ENCODE measurements at regions not wholly inside any gene's neighbourhood (a gene's known extent, or its start where the extent isn't known, plus 50 kb on each side); places are given as distances from the start of the nearest gene placed in this dataset.
"Not testable (repeated sequence)": the region's sequence is repeated elsewhere in the genome, so short reads cannot be mapped to it uniquely, and the experiment has no call there.

DNA sequence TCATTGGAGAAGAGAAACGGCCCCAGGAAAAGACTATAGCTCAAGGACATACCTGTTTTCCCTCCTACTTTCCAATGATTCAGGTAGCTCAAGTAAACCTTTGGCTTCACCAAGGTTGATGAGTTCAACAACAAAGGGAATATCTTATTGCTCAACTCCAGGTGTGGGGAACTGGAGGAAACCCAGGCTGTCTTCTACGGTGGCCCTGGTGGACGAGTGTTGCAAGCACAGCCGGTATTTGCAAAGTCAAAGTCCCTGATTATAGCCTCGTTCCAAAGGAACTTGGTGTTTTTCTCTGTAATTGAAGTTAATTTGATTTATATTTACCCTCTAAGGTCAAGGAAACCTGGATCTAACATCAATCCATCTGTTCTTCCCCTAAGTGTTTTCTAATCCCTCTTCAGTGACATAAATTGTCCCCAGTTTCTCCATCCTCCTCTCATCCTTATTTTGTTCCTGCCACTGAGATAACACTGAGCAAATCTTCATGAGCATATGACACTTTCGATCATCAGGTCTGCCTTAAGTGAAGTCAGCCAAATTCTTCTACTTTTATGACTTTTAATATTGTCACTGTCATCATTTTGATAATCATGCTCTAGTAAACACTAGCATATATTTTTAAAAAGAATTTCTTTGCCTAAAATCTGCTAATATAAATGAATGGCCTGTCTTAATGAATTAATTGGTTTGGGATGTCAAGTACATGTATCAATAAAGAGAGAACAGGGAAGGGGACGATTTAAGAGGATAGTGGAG is 174.6 kb upstream of the TBX3 start:
- in situ Hi-C loops (cut with MboI; ENCODE audit: low sequenced_read_pairs), result no loop called here

DNA sequence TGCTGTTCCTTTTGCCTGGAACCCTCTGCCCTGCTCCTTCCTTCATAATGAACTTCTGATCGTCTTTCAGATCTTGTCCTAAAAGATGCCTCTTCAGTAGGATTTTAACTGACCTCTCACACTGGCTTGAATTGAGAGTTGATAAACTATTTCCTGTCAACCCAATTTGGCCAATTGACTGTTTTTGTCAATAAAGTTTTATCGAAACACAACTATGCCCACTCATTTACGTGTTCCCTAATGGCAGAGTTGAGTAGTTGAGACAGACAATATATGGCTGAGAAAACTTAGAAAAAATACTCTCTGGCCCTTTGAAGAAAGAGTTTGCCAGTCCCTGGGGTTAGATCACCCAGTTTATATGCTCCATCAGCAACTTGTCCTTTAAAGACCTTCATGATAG is 171.7 kb upstream of the TBX3 start:
- in situ Hi-C loops (cut with MboI; ENCODE audit: low sequenced_read_pairs), result no loop called here

DNA sequence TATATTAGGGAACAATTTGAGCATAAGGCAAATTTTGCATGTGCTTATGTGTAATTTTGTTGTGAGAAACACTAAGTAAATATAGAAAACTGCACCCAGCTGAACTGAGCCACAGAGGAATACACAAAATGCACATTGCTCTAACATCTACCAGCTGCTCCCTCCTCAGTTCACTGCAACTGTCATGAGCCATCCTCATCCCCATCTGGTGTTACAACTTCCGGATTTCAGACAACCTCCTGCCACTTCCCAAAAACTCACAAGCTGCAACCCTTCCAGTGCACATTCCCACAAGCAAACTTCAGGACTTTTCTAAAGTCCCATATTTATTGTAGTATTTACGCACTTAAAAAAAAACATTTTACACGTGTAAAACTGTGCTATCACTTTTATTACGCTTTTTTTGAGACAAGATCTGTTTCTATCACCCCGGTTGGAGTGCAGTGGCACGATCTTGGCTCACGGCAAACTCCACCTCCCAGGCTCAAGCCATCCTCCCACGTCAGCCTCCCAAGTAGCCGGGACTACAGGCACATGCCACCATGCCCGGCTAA is 169.1 kb upstream of the TBX3 start:
- in situ Hi-C loops (cut with MboI; ENCODE audit: low sequenced_read_pairs), result no loop called here

DNA sequence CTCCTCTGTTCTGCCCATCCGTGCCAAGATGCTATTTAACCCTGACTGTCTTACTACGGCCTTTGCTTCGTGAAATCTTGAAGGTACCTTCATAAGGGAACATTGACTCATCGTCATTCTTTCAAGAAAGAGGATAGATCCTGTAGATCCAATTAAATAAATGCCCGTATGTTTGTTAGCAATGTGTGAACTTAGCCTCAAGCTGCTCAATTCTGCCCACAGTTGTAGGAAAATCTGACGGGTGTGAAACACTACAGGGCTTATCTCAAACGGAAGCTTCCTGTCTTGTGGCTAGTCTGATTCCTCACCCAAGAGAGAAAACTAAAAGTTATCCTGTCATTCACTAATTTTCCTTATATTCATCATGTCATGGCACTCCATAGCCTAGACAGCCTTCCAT is 168.0 kb upstream of the TBX3 start:
- in situ Hi-C loops (cut with MboI; ENCODE audit: low sequenced_read_pairs), result no loop called here

DNA sequence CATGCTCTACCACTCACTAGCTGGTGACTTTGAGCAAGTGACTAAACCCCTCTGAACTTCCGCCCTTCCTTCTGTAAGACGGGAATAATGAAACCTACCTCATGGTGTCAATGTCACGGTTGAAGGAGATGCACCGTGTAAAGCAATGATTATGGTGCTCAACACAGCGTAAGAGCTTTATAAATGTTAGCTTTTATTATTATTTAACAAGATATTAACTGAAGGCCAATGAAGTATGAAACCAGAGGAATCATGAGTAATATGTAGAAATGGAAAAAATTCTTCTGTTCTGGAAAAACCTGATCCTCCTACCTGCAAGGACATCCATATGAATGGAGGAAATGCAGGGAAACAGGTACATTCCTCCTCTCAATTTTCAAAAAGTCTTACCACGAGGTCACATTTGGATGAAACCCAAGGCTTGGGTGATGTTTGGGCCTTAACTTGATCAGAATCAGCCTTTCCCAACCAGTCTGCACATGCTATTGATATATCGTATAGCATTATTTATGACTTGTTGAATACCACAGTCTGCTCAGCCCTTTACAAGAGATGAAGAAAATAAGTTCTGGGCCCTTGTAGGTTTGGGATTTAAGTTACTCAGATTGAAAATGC is 166.8 kb upstream of the TBX3 start:
- in situ Hi-C loops (cut with MboI; ENCODE audit: low sequenced_read_pairs), result no loop called here

DNA sequence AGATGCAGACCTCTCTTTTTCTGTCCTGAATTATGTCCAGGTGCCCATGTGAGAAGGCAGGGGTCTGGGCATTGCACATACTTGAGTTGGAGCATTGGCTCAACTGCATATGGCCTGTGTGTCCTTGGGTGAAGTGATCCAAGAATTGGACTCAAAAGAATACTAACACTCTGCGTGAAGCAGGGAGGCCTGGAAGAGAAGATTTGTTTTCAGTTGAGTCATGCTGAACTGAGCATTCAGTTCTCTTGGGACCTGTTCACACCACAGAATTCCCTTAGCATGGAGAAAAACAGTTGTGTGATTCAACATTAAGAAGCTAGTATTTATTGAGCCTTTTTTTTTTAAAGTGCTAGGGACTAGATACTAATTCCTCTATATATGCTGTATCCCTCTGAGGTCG is 164.7 kb upstream of the TBX3 start:
- in situ Hi-C loops (cut with MboI; ENCODE audit: low sequenced_read_pairs), result no loop called here

DNA sequence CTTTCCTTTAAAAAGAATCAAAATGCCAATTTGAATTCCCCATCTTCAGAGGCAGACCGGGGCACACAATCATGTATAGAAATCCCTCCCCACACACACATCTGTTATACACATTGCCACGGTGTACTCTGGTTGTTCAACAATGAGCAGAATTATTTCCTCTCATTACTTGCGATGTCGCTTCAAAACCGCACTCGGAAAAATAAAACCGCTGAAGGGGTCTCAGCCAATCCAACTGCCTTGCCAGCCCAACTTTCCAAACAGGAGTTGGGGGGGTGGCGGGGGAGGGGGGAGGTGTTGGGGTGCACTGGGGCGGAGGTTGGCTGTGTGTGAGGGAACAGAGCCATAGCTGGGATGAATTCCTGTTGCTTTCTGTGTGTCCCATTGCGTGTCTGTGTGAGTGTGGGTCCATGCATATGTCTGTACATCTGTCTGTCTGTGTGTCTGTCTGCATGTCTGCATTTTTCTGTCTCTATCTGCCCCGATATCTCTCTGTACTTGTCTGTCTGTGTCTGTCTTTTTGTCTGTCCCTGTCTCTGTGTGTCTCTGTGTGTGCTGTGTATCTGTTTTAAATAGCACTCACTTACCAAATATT is 163.6 kb upstream of the TBX3 start:
- in situ Hi-C loops (cut with MboI; ENCODE audit: low sequenced_read_pairs), result no loop called here

DNA sequence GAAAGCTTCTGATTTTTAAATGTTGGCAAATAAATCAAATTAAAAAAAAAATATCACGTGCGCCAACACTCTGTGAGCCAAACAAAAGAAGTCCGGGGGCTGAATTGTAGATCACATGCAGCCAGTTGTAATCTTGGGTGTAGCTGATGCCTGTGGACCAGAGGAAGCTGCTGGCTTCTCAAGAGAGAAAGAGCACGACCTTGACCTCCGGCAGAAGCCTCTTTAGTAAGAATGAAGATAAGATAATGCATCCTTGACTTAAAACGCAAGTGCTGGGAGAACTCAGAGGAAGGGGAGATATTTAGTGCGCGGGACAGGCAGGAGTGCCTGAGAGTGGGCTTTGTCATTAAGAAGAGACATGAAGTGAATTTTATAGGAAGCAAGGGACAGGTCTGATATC is 162.8 kb upstream of the TBX3 start:
- in situ Hi-C loops (cut with MboI; ENCODE audit: low sequenced_read_pairs), result no loop called here

DNA sequence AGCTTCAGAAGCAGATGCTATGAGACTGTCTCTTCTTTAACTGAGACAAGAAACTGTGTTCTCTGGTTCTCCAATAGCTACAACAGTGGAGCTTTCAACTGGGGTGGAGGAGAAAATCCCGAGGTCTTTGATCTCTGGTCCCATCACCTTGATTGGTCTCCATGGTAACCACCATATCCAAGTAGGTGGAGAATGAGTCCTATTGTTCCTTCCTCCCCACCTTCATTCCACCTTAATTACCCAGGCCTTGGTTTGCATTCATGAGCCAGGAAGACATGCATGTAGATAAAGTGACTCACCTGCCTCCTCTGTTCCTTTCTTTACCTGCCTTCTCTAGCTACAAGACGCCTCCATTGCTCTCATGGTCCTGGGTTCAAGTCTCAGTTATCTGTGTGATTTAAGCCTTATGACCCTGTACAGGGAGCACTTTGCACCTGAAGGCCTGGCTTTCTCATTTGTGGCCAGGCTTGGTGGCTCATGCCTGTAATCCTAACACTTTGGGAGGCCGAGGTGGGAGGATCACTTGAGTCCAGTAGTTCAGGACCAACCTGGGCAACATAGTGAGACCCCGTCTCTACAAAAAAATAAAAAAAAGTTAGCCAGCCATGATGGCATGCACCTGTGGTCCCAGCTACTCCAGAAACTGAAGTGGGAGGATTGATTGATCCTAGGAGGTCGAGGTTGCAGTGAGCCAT is 157.7 kb upstream of the TBX3 start:
- in situ Hi-C loops (cut with MboI; ENCODE audit: low sequenced_read_pairs), result no loop called here

DNA sequence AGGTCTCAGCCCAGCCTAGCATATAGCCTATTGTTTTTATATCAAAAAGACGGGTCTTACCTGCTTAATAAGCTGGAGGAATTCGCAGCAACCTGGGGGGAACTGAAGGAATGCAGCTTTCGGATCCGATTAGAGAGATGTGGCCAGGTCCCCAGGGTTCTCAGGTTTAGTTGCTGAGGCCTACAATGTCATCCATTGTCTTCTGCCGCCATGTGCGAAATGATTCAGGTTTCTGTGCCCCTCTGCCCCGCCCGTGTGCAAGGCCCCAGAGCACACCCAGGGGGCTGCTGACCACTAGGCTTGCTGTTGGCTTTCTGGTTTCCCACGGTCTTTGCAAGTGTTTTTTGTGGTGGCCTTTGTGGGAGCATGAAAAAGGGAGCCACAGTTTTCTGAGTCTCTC is 154.5 kb upstream of the TBX3 start:
- in situ Hi-C loops (cut with MboI; ENCODE audit: low sequenced_read_pairs), result no loop called here

DNA sequence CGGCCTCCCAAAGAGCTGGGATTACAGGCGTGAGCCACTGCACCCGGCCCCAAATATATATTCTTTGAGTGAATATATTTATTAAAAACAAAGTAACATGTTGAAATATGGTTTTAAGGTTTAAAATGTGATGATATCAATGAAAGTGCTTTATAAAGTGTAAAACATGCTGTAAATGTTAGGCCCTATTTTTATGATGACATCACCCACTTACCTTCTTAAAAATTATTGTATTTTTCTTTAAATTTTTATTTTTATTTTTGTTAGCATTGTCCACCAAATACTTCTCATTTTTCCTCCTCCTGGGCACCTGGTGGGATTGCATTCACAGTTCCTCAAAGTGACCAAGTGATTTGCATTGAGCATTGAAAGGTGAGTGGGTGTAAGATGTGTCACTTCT is 152.6 kb upstream of the TBX3 start:
- in situ Hi-C loops (cut with MboI; ENCODE audit: low sequenced_read_pairs), result no loop called here

DNA sequence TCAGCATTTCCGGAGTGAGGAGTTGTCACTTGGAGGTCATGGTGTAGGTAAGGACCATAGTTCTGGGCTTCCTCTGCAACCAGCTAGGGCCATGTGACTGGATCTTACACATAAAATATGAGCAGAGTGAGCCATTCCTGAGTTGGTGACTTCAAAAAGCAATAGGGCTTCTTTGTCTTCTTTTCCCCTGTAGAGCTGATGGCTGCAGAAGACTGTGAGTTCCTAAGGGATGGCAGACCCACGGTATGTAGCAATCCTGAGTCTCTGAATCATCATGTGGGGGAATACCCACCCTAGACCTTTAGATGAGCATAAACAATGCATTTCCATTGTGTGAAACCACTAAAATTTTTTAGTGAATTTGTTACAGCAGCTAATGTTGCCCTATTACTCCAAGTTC is 151.1 kb upstream of the TBX3 start:
- in situ Hi-C loops (cut with MboI; ENCODE audit: low sequenced_read_pairs), result no loop called here

DNA sequence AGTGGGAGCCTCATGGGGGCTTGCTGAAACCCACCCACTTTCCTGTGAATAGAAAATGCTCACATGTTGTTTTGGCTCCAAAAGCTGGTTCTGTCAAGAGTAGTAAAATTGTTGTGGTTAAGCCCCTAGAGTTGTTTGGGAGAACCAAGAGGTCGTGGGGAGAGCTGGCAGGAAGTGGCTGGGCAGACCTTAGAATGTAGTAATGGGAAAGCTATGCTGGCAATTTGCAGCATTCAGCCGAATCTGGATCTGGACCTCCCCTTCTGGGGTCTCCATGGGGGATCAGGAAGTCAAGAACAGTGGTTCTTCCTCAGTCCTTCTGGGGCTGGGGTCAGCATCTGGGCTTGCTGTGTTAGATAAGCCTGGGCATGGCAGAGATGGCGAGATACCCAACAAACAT is 150.6 kb upstream of the TBX3 start:
- in situ Hi-C loops (cut with MboI; ENCODE audit: low sequenced_read_pairs), result no loop called here

DNA sequence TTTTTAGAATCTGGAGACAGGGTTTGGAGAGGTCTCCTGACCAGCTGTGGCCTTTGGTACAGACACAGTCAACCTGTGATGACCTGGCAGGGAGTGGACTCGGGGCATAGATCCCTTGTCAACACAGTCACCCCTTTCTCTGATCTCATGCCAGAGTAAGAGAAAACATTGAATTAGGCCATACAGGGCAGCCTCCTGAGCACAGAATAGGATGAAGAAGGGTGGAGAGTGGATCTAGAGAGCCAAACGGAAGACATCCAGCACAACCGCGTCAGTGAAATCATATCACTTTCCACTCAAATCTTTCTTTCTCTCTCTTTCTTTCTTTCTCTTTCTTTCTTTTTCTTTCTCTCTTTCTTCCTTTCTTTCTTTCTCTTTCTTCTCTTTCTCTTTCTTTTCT is 145.9 kb upstream of the TBX3 start:
- in situ Hi-C loops (cut with MboI; ENCODE audit: low sequenced_read_pairs), result no loop called here

DNA sequence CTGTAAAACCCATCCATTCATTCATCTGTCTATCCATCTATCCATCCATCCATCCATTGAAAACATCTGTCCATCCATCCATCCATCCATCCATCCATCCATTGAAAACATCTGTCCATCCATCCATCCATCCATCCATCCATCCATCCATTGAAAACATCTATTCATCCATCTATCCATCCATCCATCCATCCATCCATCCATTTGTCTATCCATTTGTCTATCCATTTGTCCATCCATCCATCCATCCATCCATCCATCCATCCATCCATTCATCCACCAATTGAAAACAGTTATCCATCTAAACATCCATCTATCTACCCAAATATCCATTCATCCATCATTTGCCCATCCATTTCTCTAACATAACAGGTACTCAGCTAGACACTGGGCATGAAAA is 145.3 kb upstream of the TBX3 start:
- in situ Hi-C loops (cut with MboI; ENCODE audit: low sequenced_read_pairs), result not testable (repeated sequence)

DNA sequence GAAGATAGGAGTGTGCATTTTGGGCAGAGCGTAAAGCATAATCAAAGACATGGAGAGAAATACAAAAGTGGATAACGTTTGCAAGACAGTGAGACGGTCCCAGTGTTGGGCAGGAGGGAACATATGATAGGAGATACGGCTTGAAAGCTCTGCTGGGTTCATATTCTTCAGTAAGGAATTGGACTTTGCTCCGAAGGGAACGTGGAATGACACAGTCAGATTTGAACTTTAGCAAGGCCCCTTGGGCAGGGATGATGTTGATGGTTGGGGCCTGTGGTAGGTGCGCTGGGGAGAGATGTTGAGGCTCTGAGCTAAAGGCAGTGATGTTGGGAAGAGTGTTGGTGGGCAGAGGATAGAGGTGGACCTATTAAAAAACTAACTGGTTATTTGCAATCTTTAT is 143.5 kb upstream of the TBX3 start:
- in situ Hi-C loops (cut with MboI; ENCODE audit: low sequenced_read_pairs), result no loop called here

DNA sequence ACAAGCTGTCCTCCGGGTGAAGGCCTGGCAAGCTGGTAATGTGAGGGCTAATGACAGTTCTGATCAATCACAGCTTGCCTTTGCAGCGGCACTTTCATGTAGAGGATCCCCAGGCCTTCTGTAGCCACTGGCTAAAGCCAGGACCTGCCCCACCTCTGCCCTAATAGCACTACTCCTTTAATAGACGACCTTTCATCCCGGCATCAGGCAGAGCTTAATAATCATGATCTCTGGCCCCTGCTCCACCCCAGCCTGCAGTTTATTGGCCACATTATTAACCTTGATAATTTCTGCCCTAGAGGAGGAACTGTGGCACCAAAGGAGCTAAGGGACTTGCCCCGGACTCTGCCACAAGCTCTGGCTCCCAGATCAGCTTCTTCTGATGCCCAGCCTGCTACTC is 142.3 kb upstream of the TBX3 start:
- in situ Hi-C loops (cut with MboI; ENCODE audit: low sequenced_read_pairs), result no loop called here

DNA sequence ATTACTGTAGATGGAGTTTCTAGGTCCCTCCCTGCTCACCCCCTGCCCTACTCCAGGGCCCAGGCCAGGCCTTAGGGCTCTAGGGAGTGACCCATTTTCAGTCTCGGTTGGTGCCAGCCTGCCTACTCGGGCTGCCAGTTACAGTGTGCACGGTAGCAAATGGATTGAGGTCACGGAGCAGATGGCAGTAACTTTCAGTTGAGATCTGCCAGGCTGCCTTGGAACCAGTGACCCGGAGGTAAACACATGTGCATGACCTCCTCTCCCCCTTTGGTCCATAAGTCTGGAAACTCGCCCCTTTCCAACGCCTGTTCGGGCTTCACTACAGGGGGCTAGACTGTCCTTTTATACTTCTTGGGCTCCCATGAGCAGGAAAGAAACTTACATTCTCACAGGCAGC is 139.7 kb upstream of the TBX3 start:
- in situ Hi-C loops (cut with MboI; ENCODE audit: low sequenced_read_pairs), result no loop called here

DNA sequence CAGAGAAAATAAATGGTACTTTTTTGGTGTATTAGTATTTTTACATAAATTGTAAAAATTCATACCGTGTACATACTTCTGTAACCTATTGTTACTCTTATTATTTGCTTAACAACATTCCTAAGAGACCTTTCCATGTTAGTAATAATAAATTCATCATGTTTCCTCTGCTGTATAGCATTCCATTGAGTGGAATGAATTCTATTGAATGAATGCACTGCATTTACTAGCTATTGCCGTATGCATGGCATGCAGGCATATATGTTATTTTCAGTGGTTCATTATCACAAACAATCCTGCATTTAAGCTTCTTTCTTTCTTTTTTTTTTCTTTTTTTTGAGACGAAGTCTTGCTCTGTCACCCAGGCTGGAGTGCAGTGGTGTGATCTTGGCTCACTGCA is 137.6 kb upstream of the TBX3 start:
- in situ Hi-C loops (cut with MboI; ENCODE audit: low sequenced_read_pairs), result no loop called here

DNA sequence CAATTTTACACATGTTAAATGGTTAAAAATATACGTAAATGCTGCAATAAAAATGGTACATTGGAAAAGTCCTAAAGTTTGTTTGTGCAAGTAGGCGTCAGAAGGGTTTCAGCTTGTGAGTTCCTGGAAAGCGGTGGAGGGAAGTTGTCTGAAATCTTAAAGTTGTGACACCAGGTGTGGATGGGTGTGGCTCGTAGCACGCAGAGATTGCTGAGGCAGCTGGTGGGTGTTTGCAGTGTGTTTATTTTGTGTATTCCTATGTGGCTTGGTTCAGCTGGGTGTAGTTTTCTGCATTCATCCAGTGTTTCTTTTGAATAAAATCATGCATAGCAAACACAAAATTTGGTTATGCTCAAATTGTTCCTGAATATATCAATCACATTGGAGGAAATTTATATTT is 136.8 kb upstream of the TBX3 start:
- in situ Hi-C loops (cut with MboI; ENCODE audit: low sequenced_read_pairs), result no loop called here

DNA sequence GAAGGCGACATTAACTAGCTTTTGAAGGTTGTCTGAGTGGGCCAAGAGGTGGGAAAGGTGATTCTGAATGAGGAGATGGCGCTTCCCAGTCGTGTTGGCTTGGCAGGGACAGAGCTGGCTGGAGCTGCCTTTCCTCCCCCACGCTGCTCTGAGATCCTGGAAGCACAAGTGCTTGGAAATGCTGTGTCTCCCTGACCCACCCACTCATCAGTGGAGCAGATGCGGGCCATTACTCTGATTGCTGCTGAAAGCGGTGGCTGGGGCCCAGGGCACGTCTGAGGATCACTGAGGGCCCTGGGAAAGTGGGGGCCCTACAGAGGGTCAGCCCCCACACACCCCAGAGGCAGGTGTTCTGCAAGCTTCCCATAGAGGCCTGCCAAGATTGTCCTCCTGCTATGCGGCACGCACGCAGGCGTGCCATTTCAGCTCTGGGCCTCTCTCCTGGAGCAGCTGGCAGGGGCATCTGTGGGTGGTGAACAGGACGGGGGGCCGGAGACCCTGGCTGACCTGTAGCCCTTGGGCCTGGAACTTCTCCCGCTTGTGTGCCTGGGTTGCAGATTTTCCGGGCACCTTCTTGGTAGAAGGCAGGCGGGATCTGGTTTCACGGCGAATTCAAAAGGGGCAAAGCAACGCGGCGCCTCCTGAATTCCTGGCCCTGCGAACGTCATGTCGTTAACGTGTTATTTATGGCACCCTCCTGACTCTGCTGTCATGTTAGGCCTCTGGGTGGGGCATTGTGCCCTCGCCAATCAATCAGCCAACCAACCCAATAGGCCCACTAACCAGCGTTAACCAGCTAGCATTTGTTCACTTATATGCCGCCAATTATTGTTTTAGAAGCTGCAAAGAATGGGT is 133.8 kb upstream of the TBX3 start:
- in situ Hi-C loops (cut with MboI; ENCODE audit: low sequenced_read_pairs), result no loop called here

Data from HL-60/S4 (cell line).